Body of pancreas (tissue), 4 donors: ENCODE measurements at regions not wholly inside any gene's neighbourhood (a gene's known extent, or its start where the extent isn't known, plus 50 kb on each side); places are given as distances from the start of the nearest gene placed in this dataset.

Experiments
- CTCF ChIP-seq, 7 experiments: fragments of 450-650 bp in 4 of 7; fragments of 200-600 bp in 3 of 7; sonication (generic) in 3 of 7; IDR thresholded peaks; one replicate each; pipeline ENCODE4 v1.5.1; 2016 to 2019; ENCODE audit warnings: antibody characterized with exemption in 7 of 7
- POLR2A ChIP-seq, 3 donors: fragments of 450-650 bp; IDR thresholded peaks; one replicate each; pipeline ENCODE4 v1.6.1; 2016; ENCODE audit warnings: antibody characterized with exemption in 3 of 3, mild to moderate bottlenecking in 2 of 3

- TF ChIP-seq CTCF (IDR thresholded peaks at IDR 0.05) (no peak), POLR2A (IDR thresholded peaks at IDR 0.05) (no peak)
Measured at GRCh38 chr6:139964737-139965136, 590.3 kb upstream of the CITED2 start.
